ENCODE measurements at regions not wholly inside any gene's neighbourhood (a gene's known extent, or its start where the extent isn't known, plus 50 kb on each side); places are given as distances from the start of the nearest gene placed in this dataset.

DNA sequence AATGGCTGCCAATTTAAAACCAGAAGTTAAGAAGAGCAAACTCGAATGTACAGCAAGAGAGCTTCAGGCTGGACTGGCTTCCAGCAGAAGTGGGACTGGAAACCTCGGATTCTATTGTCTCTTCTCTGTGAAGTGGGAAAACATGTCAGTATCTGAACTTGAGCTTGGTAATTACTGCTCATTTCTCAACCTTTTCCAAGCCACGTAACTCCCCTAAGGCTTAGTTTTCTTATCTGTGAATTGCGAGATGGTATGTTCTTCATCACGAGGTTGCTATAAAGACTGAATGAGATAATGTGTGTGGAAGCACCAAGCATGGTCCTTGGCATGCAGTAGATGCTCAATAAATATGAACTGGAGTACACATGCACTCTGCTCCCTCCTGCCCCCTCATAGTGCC is 259.4 kb upstream of the SPRED2 start:
- Histone ChIP-seq H3K14ac (ENCODE audit: insufficient read length) (no peak overlapping the region), H2AK5ac (ENCODE audit: low read depth, low read length) (no peak overlapping the region), H3K79me1 (ENCODE audit: low read depth, low read length) (no peaks in the 10 kb centered on the region), H2BK20ac (ENCODE audit: low read length) (no peak overlapping the region), H3K23ac (ENCODE audit: insufficient read length) (no peak overlapping the region), H2BK5ac (ENCODE audit: low read depth, low read length) (no peak overlapping the region), H2BK120ac (replicated peaks; ENCODE audit: low read depth, low read length) (no peak overlapping the region), H3K27me3 (replicated peaks in 1 of 4; ENCODE audit: control insufficient read depth in 3 of 4, extremely low read depth in 1 of 4, insufficient read depth in 3 of 4, low read length in 3 of 4) (no peaks in the 10 kb centered on the region), H3K4me1 (replicated peaks in 1 of 4; ENCODE audit: control insufficient read depth in 3 of 4, insufficient read depth in 4 of 4, low read length in 3 of 4) (no peaks in the 10 kb centered on the region), H3K27ac (ENCODE audit: low read depth, low read length) (no peak overlapping the region), H3K9ac (replicated peaks in 1 of 4; ENCODE audit: extremely low read depth in 1 of 4, low read depth in 3 of 4, low read length in 3 of 4) (no peak overlapping the region), H3K79me2 (ENCODE audit: control insufficient read depth in 1 of 2, insufficient read depth in 2 of 2, low read length in 2 of 2) (no peaks in the 10 kb centered on the region), H3K36me3 (ENCODE audit: control insufficient read depth in 2 of 4, insufficient read depth in 4 of 4, low read length in 3 of 4) (no peaks in the 10 kb centered on the region), H4K5ac (ENCODE audit: insufficient read length, low read depth, low read length) (no peak overlapping the region), H3K4me2 (ENCODE audit: insufficient read depth in 1 of 2, low read depth in 2 of 2, low read length in 2 of 2) (no peak overlapping the region), H4K8ac (ENCODE audit: extremely low read depth, insufficient read depth, low read length) (no peak overlapping the region), H3K23me2 (ENCODE audit: low read depth, low read length) (no peaks in the 10 kb centered on the region), H4K91ac (replicated peaks; ENCODE audit: insufficient read length, low read length) (no peak overlapping the region), H4K20me1 (replicated peaks in 1 of 2; ENCODE audit: control insufficient read depth in 1 of 2, insufficient read depth in 2 of 2, low read length in 2 of 2) (no peaks in the 10 kb centered on the region), H2AFZ (ENCODE audit: low read length) (no peak overlapping the region), H2BK12ac (ENCODE audit: low read depth, low read length) (no peak overlapping the region), H3K4ac (replicated peaks; ENCODE audit: insufficient read length, low read depth, low read length) (no peak overlapping the region), H2BK15ac (ENCODE audit: low read length) (no peak overlapping the region), H3K56ac (replicated peaks; ENCODE audit: insufficient read length, low read depth, low read length) (no peak overlapping the region), H3K4me3 (ENCODE audit: extremely low read depth in 1 of 4, insufficient read depth in 2 of 4, low read depth in 3 of 4, low read length in 4 of 4) (no peak overlapping the region), H3K18ac (ENCODE audit: extremely low read depth, low read length) (no peak overlapping the region), H3K9me3 (ENCODE audit: insufficient read depth in 2 of 2, low read depth in 1 of 2, low read length in 1 of 2) (no peaks in the 10 kb centered on the region)
- WGBS, 2 experiments (ENCODE audit: extremely low coverage in 1 of 2, insufficient coverage in 1 of 2, insufficient read length in 1 of 2, insufficient replicate concordance in 2 of 2, low coverage in 1 of 2, low lambda C conversion rate in 2 of 2, missing lambda C conversion rate in 1 of 2), result 93% methylated on average over 5 of the region's 5 CpGs; no CpG with 5 or more reads in 1 of the 2 experiments
- TF ChIP-seq NRF1 (IDR thresholded peaks at IDR 0.05; ENCODE audit: low read depth, low read length) (no peak), CHD1 (IDR thresholded peaks at IDR 0.05; ENCODE audit: low read depth, low read length) (no peak), CHD2 (IDR thresholded peaks at IDR 0.05; ENCODE audit: low read length) (no peak), USF2 (IDR thresholded peaks at IDR 0.05; ENCODE audit: low read length) (no peak)
- TF ChIP-seq, protein P1, sequence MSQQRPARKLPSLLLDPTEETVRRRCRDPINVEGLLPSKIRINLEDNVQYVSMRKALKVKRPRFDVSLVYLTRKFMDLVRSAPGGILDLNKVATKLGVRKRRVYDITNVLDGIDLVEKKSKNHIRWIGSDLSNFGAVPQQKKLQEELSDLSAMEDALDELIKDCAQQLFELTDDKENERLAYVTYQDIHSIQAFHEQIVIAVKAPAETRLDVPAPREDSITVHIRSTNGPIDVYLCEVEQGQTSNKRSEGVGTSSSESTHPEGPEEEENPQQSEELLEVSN (IDR thresholded peaks at IDR 0.05), result no peak
- ChIA-PET CTCF (ENCODE audit: partially characterized antibody) (interaction anchor here (0.5 to 1.6 kb wide), 4 partner anchors 11 to 250 kb away, joined by 3 to 4 read pairs (median 4); no protein-coding TSS in a partner anchor), POLR2A (ENCODE audit: partially characterized antibody) (no interaction called here)
- FAIRE-seq, result no peak
- no peak for DNase-seq (ENCODE audit: low read depth in 1 of 2, low spot score in 2 of 2)
